Smooth muscle cell (in vitro differentiated cells): ENCODE measurements at regions not wholly inside any gene's neighbourhood (a gene's known extent, or its start where the extent isn't known, plus 50 kb on each side); places are given as distances from the start of the nearest gene placed in this dataset.

Experiments used
- DNase-seq: peaks from one replicate; lab custom pipeline; 2025; ENCODE audit not compliant: unreplicated experiment; lab: John Stamatoyannopoulos, UW
- H2AFZ ChIP-seq: fragments of 200-600 bp; sonication (generic); 2 replicates; pipeline ENCODE4 v1.6.0; 2016; ENCODE audit warnings: antibody characterized with exemption, low read depth, mild to moderate bottlenecking
- H3F3A ChIP-seq: fragments of 200-600 bp; sonication (generic); 2 replicates; pipeline ENCODE4 v1.6.0; 2017; ENCODE audit warnings: antibody characterized with exemption, low read depth
- H3K27ac ChIP-seq: fragments of 200-600 bp; sonication (generic); 2 replicates; pipeline ENCODE4 v1.5.1; 2016; ENCODE audit warnings: low read depth, mild to moderate bottlenecking
- H3K27me3 ChIP-seq: fragments of 200-600 bp; sonication (generic); 2 replicates; pipeline ENCODE4 v1.6.1; 2016; ENCODE audit warnings: low read depth, mild to moderate bottlenecking
- H3K36me3 ChIP-seq: fragments of 200-600 bp; sonication (generic); 2 replicates; pipeline ENCODE4 v1.5.1; 2016; ENCODE audit warnings: low read depth
- H3K4me1 ChIP-seq: fragments of 200-600 bp; sonication (generic); 2 replicates; pipeline ENCODE4 v1.5.1; 2016; ENCODE audit warnings: low read depth
- H3K4me2 ChIP-seq: fragments of 200-600 bp; sonication (generic); 2 replicates; pipeline ENCODE4 v1.6.0; 2016; ENCODE audit warnings: mild to moderate bottlenecking
- H3K4me3 ChIP-seq: fragments of 200-600 bp; sonication (generic); 2 replicates; pipeline ENCODE4 v1.5.1; 2016; ENCODE audit warnings: mild to moderate bottlenecking
- H3K79me2 ChIP-seq: fragments of 200-600 bp; sonication (generic); 2 replicates; pipeline ENCODE4 v1.6.0; 2016; ENCODE audit warnings: low read depth, mild to moderate bottlenecking
- H3K9ac ChIP-seq: fragments of 200-600 bp; sonication (generic); 2 replicates; pipeline ENCODE4 v1.6.0; 2016; ENCODE audit warnings: low read depth
- H3K9me3 ChIP-seq: fragments of 200-600 bp; sonication (generic); replicated peaks from 2 replicates; pipeline ENCODE4 v1.5.1; 2016; ENCODE audit warnings: low read depth
- H4K20me1 ChIP-seq: fragments of 200-600 bp; sonication (generic); 2 replicates; pipeline ENCODE4 v1.6.0; 2016; ENCODE audit warnings: low read depth
- CTCF ChIP-seq: fragments of 200-600 bp; sonication (generic); IDR thresholded peaks from 2 replicates; pipeline ENCODE4 v1.5.1; 2017; ENCODE audit warnings: borderline replicate concordance, mild to moderate bottlenecking, antibody characterized with exemption; ENCODE audit not compliant: insufficient read depth, poor library complexity, severe bottlenecking
- WGBS: methylation state at CpG from one replicate; pipeline ENCODE4 v1.1.7; 2016; ENCODE audit warnings: low lambda C conversion rate; 5-methylcytosine and 5-hydroxymethylcytosine counted together

- Histone ChIP-seq H3K9ac (no peak overlapping the region), H3K36me3 (no peaks in the 10 kb centered on the region), H4K20me1 (no peaks in the 10 kb centered on the region), H3K27me3 (no peaks in the 10 kb centered on the region), H3K9me3 (no peaks in the 10 kb centered on the region), H3K4me2 (no peak overlapping the region), H3F3A (no peaks in the 10 kb centered on the region), H3K4me3 (no peak overlapping the region), H3K4me1 (no peaks in the 10 kb centered on the region), H3K27ac (no peak overlapping the region), H3K79me2 (no peaks in the 10 kb centered on the region), H2AFZ (no peak overlapping the region)
- no peak for TF ChIP-seq CTCF
- DNase-seq: no peak
- WGBS: 87% methylated on average over 1 of the region's 1 CpG
Measured at GRCh38 chr13:65505941-65506340, 1724.2 kb downstream of the PCDH9 start.

- H4K20me1 ChIP-seq: no peaks in the 10 kb centered on the region
- no peak overlapping the region for H3K27ac ChIP-seq
- no peaks in the 10 kb centered on the region for H3K4me1 ChIP-seq
- no peaks in the 10 kb centered on the region for H3K36me3 ChIP-seq
- H3K27me3 ChIP-seq: no peaks in the 10 kb centered on the region
- H3K4me2 ChIP-seq: no peak overlapping the region
- H2AFZ ChIP-seq: no peak overlapping the region
- 92% methylated on average over 1 of the region's 1 CpG for WGBS
- H3K9ac ChIP-seq: no peak overlapping the region
- no peaks in the 10 kb centered on the region for H3F3A ChIP-seq
- H3K4me3 ChIP-seq: no peak overlapping the region
- no peak for TF ChIP-seq CTCF
- no peaks in the 10 kb centered on the region for H3K9me3 ChIP-seq
- no peaks in the 10 kb centered on the region for H3K79me2 ChIP-seq
- no peak for DNase-seq
Measured at GRCh38 chr13:65504213-65504612, 1725.9 kb downstream of the PCDH9 start.

GRCh38 chr13:65500481-65500880 lies 1729.7 kb downstream of the PCDH9 start:
- no peak overlapping the region for H3K4me2 ChIP-seq
- H3K36me3 ChIP-seq: no peaks in the 10 kb centered on the region
- H3K9ac ChIP-seq: no peak overlapping the region
- no peaks in the 10 kb centered on the region for H3K9me3 ChIP-seq
- no peak for TF ChIP-seq CTCF
- H2AFZ ChIP-seq: no peak overlapping the region
- no peak overlapping the region for H3K27ac ChIP-seq
- H3K79me2 ChIP-seq: no peaks in the 10 kb centered on the region
- H3K27me3 ChIP-seq: no peaks in the 10 kb centered on the region
- H4K20me1 ChIP-seq: no peaks in the 10 kb centered on the region
- 69% methylated on average over 3 of the region's 3 CpGs for WGBS
- DNase-seq: no peak
- no peaks in the 10 kb centered on the region for H3K4me1 ChIP-seq
- H3K4me3 ChIP-seq: no peak overlapping the region
- no peaks in the 10 kb centered on the region for H3F3A ChIP-seq

- DNase-seq: no peak
- Histone ChIP-seq H3K4me3 (no peak overlapping the region), H3K36me3 (no peaks in the 10 kb centered on the region), H3K27ac (no peak overlapping the region), H4K20me1 (no peaks in the 10 kb centered on the region), H2AFZ (no peak overlapping the region), H3K4me2 (no peak overlapping the region), H3K4me1 (no peaks in the 10 kb centered on the region), H3K79me2 (no peaks in the 10 kb centered on the region), H3K27me3 (no peaks in the 10 kb centered on the region), H3F3A (no peaks in the 10 kb centered on the region), H3K9ac (no peak overlapping the region), H3K9me3 (no peaks in the 10 kb centered on the region)
- TF ChIP-seq CTCF: no peak
- 92% methylated on average over 1 of the region's 1 CpG for WGBS
Measured at GRCh38 chr13:65499256-65499655, 1730.9 kb downstream of the PCDH9 start.
